ENCODE measurements at regions not wholly inside any gene's neighbourhood (a gene's known extent, or its start where the extent isn't known, plus 50 kb on each side); places are given as distances from the start of the nearest gene placed in this dataset.
"Not testable (repeated sequence)": the region's sequence is repeated elsewhere in the genome, so short reads cannot be mapped to it uniquely, and the experiment has no call there.

GRCh38 chr3:71966185-71966584 is 181.2 kb upstream of the PROK2 start:
- DNase-seq: no peak

- no peak for DNase-seq
Measured at GRCh38 chr3:71964170-71964569, 179.2 kb upstream of the PROK2 start.

- no peak for DNase-seq
Measured at GRCh38 chr3:71962561-71963240, 177.8 kb upstream of the PROK2 start.

- no peak for DNase-seq
Measured at GRCh38 chr3:71961891-71962290, 176.9 kb upstream of the PROK2 start.

GRCh38 chr3:71961378-71961777 is 176.4 kb upstream of the PROK2 start:
- no peak for DNase-seq

GRCh38 chr3:71958533-71958932 is 173.6 kb upstream of the PROK2 start:
- DNase-seq: no peak

GRCh38 chr3:71956716-71957115 is 171.8 kb upstream of the PROK2 start:
- DNase-seq: no peak

GRCh38 chr3:71956069-71956340 is 171.1 kb upstream of the PROK2 start:
- no peak for DNase-seq

- peak; percentile 58 for DNase-seq
Measured at GRCh38 chr3:71955240-71956068, 170.5 kb upstream of the PROK2 start.

GRCh38 chr3:71951842-71952241 is 166.9 kb upstream of the PROK2 start:
- DNase-seq: no peak

GRCh38 chr3:71951361-71951760 is 166.4 kb upstream of the PROK2 start:
- no peak for DNase-seq

GRCh38 chr3:71949442-71949841 is 164.5 kb upstream of the PROK2 start:
- no peak for DNase-seq

- DNase-seq: no peak
Measured at GRCh38 chr3:71944482-71945065, 159.6 kb upstream of the PROK2 start.

- DNase-seq: no peak
Measured at GRCh38 chr3:71942432-71943187, 157.7 kb upstream of the PROK2 start.

GRCh38 chr3:71940486-71940885 is 155.5 kb upstream of the PROK2 start:
- DNase-seq: no peak

GRCh38 chr3:71938081-71938480 is 153.1 kb upstream of the PROK2 start:
- not testable (repeated sequence) for DNase-seq

GRCh38 chr3:71936681-71937080 is 151.7 kb upstream of the PROK2 start:
- no peak for DNase-seq

- DNase-seq: no peak
Measured at GRCh38 chr3:71934520-71935270, 149.7 kb upstream of the PROK2 start.

GRCh38 chr3:71931922-71932321 is 147.0 kb upstream of the PROK2 start:
- DNase-seq: no peak

- peak; percentile 30 for DNase-seq
Measured at GRCh38 chr3:71930056-71930991, 145.4 kb upstream of the PROK2 start.

- no peak for DNase-seq
Measured at GRCh38 chr3:71928212-71928611, 143.3 kb upstream of the PROK2 start.
